Retinal pigment epithelial cell (primary cell): ENCODE measurements at regions not wholly inside any gene's neighbourhood (a gene's known extent, or its start where the extent isn't known, plus 50 kb on each side); places are given as distances from the start of the nearest gene placed in this dataset.

ENCODE experiments used
- DNase-seq: peaks from one replicate; pipeline ENCODE4 v3.0.0-alpha.2; 2010; ENCODE audit warnings: low read depth
- H3K4me3 ChIP-seq: 2 replicates; pipeline ENCODE4 v1.5.1; 2011; ENCODE audit warnings: mild to moderate bottlenecking, low read length, control low read depth, moderate library complexity
- CTCF ChIP-seq: conservative IDR thresholded peaks from 2 replicates; pipeline ENCODE4 v1.5.1; 2011; ENCODE audit warnings: low read depth, low read length, control low read depth, inconsistent platforms

- no peak for TF ChIP-seq CTCF
- no peak for DNase-seq
- no peak overlapping the region for H3K4me3 ChIP-seq
Measured at GRCh38 chr18:71329563-71329962, 1040.7 kb downstream of the SOCS6 start.

GRCh38 chr18:71329114-71329513, 1040.3 kb downstream of the SOCS6 start:
- no peak overlapping the region for H3K4me3 ChIP-seq
- no peak for TF ChIP-seq CTCF
- DNase-seq: no peak

- no peak overlapping the region for H3K4me3 ChIP-seq
Measured at GRCh38 chr18:71327850-71328249, 1039.0 kb downstream of the SOCS6 start.

GRCh38 chr18:71327441-71327840, 1038.6 kb downstream of the SOCS6 start:
- no peak for DNase-seq
- H3K4me3 ChIP-seq: no peak overlapping the region
- TF ChIP-seq CTCF: no peak

More at GRCh38 chr18:71327850-71328249, 1039.0 kb downstream of the SOCS6 start:
- TF ChIP-seq CTCF: no peak
- DNase-seq: no peak

- TF ChIP-seq CTCF: no peak
- no peak overlapping the region for H3K4me3 ChIP-seq
- no peak for DNase-seq
Measured at GRCh38 chr18:71326826-71327225, 1038.0 kb downstream of the SOCS6 start.

- H3K4me3 ChIP-seq: no peak overlapping the region
- no peak for TF ChIP-seq CTCF
- no peak for DNase-seq
Measured at GRCh38 chr18:71324356-71324755, 1035.5 kb downstream of the SOCS6 start.

GRCh38 chr18:71322201-71322600, 1033.4 kb downstream of the SOCS6 start:
- no peak overlapping the region for H3K4me3 ChIP-seq
- no peak for TF ChIP-seq CTCF
- DNase-seq: no peak
